ENCODE measurements at regions not wholly inside any gene's neighbourhood (a gene's known extent, or its start where the extent isn't known, plus 50 kb on each side); places are given as distances from the start of the nearest gene placed in this dataset.
A peak's percentile ranks its signal among the peaks of the same experiment; 100 is the strongest.

GRCh38 chr18:48462510-48462909 is 53.3 kb upstream of the ZBTB7C start:
- no peak for DNase-seq (ENCODE audit: low read depth)
- no peak overlapping the region for H3K4me3 ChIP-seq (ENCODE audit: low read length)
- TF ChIP-seq CTCF (IDR thresholded peaks at IDR 0.05; ENCODE audit: insufficient read depth, low read depth, low read length, missing control alignments), result no peak

GRCh38 chr18:48460929-48461583 is 51.9 kb upstream of the ZBTB7C start:
- peak; percentile 47 for DNase-seq (ENCODE audit: low read depth)
- H3K4me3 ChIP-seq (ENCODE audit: low read length), result no peak overlapping the region
- TF ChIP-seq CTCF (IDR thresholded peaks at IDR 0.05; ENCODE audit: insufficient read depth, low read depth, low read length, missing control alignments), result no peak

- no peak overlapping the region for H3K4me3 ChIP-seq (ENCODE audit: low read length)
- DNase-seq (ENCODE audit: low read depth), result no peak
- TF ChIP-seq CTCF (IDR thresholded peaks at IDR 0.05; ENCODE audit: insufficient read depth, low read depth, low read length, missing control alignments), result no peak
Measured at GRCh38 chr18:48459465-48459864, 50.3 kb upstream of the ZBTB7C start.

- H3K4me3 ChIP-seq (ENCODE audit: low read length), result no peak overlapping the region
- no peak for TF ChIP-seq CTCF (IDR thresholded peaks at IDR 0.05; ENCODE audit: insufficient read depth, low read depth, low read length, missing control alignments)
- no peak for DNase-seq (ENCODE audit: low read depth)
Measured at GRCh38 chr18:48459016-48459415, 49.8 kb upstream of the ZBTB7C start.

Measured in epithelial cell of esophagus (primary cell).